ENCODE measurements at regions not wholly inside any gene's neighbourhood (a gene's known extent, or its start where the extent isn't known, plus 50 kb on each side); places are given as distances from the start of the nearest gene placed in this dataset.

- Mint-ChIP-seq H3K4me3 (ENCODE audit: unreplicated experiment) (no peak overlapping the region), H3K4me1 (ENCODE audit: low read depth, unreplicated experiment) (no peaks in the 10 kb centered on the region), H3K36me3 (ENCODE audit: insufficient read depth, unreplicated experiment) (no peaks in the 10 kb centered on the region), H3K27ac (ENCODE audit: unreplicated experiment) (no peak overlapping the region), H3K9me3 (ENCODE audit: unreplicated experiment) (no peaks in the 10 kb centered on the region), H3K27me3 (ENCODE audit: insufficient read depth, unreplicated experiment) (no peaks in the 10 kb centered on the region)
- Histone ChIP-seq H3K36me3 (ENCODE audit: control insufficient read depth, insufficient read depth, low read length) (no peaks in the 10 kb centered on the region), H3K9me3 (no peaks in the 10 kb centered on the region), H3K4me1 (no peaks in the 10 kb centered on the region), H3K27me3 (replicated peaks; ENCODE audit: control insufficient read depth, insufficient read depth, low read length) (no peaks in the 10 kb centered on the region), H3K4me3 (ENCODE audit: low read depth, low read length) (no peak overlapping the region)
- intact Hi-C loops (cut with micrococcal nuclease; ENCODE audit: unreplicated experiment), result no loop called here
- ChIA-PET POLR2A (no interaction called here), CTCF (no interaction called here)
- BruUV-seq (replicated peaks), result no TSS peak
- DNase-seq, result no peak
- TF ChIP-seq, protein P1, sequence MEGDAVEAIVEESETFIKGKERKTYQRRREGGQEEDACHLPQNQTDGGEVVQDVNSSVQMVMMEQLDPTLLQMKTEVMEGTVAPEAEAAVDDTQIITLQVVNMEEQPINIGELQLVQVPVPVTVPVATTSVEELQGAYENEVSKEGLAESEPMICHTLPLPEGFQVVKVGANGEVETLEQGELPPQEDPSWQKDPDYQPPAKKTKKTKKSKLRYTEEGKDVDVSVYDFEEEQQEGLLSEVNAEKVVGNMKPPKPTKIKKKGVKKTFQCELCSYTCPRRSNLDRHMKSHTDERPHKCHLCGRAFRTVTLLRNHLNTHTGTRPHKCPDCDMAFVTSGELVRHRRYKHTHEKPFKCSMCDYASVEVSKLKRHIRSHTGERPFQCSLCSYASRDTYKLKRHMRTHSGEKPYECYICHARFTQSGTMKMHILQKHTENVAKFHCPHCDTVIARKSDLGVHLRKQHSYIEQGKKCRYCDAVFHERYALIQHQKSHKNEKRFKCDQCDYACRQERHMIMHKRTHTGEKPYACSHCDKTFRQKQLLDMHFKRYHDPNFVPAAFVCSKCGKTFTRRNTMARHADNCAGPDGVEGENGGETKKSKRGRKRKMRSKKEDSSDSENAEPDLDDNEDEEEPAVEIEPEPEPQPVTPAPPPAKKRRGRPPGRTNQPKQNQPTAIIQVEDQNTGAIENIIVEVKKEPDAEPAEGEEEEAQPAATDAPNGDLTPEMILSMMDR (IDR thresholded peaks at IDR 0.05; ENCODE audit: insufficient read depth in 1 of 2, low read depth in 1 of 2, low read length in 1 of 2, severe bottlenecking in 1 of 2, unreplicated experiment in 1 of 2), result no peak
These were observed 298.9 kb upstream of the BMP2 start for GRCh38 chr20:6468423-6469116.

- Histone ChIP-seq H3K4me3 (ENCODE audit: low read depth, low read length) (no peak overlapping the region), H3K9me3 (no peaks in the 10 kb centered on the region), H3K4me1 (no peaks in the 10 kb centered on the region), H3K27me3 (replicated peaks; ENCODE audit: control insufficient read depth, insufficient read depth, low read length) (no peaks in the 10 kb centered on the region), H3K36me3 (ENCODE audit: control insufficient read depth, insufficient read depth, low read length) (no peaks in the 10 kb centered on the region)
- no TSS peak for BruUV-seq (replicated peaks)
- POLR2A ChIA-PET, result no interaction called here
- DNase-seq, result no peak
- no peaks in the 10 kb centered on the region for H3K9me3 Mint-ChIP-seq (ENCODE audit: unreplicated experiment)
- H3K4me1 Mint-ChIP-seq (ENCODE audit: low read depth, unreplicated experiment), result no peaks in the 10 kb centered on the region
- no peaks in the 10 kb centered on the region for H3K36me3 Mint-ChIP-seq (ENCODE audit: insufficient read depth, unreplicated experiment)
- no peaks in the 10 kb centered on the region for H3K27me3 Mint-ChIP-seq (ENCODE audit: insufficient read depth, unreplicated experiment)
- CTCF ChIA-PET, result no interaction called here
- H3K4me3 Mint-ChIP-seq (ENCODE audit: unreplicated experiment), result no peak overlapping the region
- TF ChIP-seq, protein P1 (IDR thresholded peaks at IDR 0.05; ENCODE audit: insufficient read depth in 1 of 2, low read depth in 1 of 2, low read length in 1 of 2, severe bottlenecking in 1 of 2, unreplicated experiment in 1 of 2), result no peak
- intact Hi-C loops (cut with micrococcal nuclease; ENCODE audit: unreplicated experiment), result no loop called here
- H3K27ac Mint-ChIP-seq (ENCODE audit: unreplicated experiment), result no peak overlapping the region
These were observed 299.9 kb upstream of the BMP2 start for GRCh38 chr20:6467562-6467961.

GRCh38 chr20:6466075-6466810 lies 301.2 kb upstream of the BMP2 start:
- no peak overlapping the region for H3K4me3 Mint-ChIP-seq (ENCODE audit: unreplicated experiment)
- H3K9me3 Mint-ChIP-seq (ENCODE audit: unreplicated experiment), result no peaks in the 10 kb centered on the region
- no peaks in the 10 kb centered on the region for H3K4me1 Mint-ChIP-seq (ENCODE audit: low read depth, unreplicated experiment)
- no peaks in the 10 kb centered on the region for H3K36me3 Mint-ChIP-seq (ENCODE audit: insufficient read depth, unreplicated experiment)
- POLR2A ChIA-PET, result no interaction called here
- CTCF ChIA-PET, result no interaction called here
- BruUV-seq (replicated peaks), result no TSS peak
- no peaks in the 10 kb centered on the region for H3K27me3 Mint-ChIP-seq (ENCODE audit: insufficient read depth, unreplicated experiment)
- intact Hi-C loops (cut with micrococcal nuclease; ENCODE audit: unreplicated experiment), result no loop called here
- H3K27ac Mint-ChIP-seq (ENCODE audit: unreplicated experiment), result no peak overlapping the region
- no peaks in the 10 kb centered on the region for H3K4me1 ChIP-seq
- no peaks in the 10 kb centered on the region for H3K27me3 ChIP-seq (replicated peaks; ENCODE audit: control insufficient read depth, insufficient read depth, low read length)
- H3K9me3 ChIP-seq, result no peaks in the 10 kb centered on the region
- H3K36me3 ChIP-seq (ENCODE audit: control insufficient read depth, insufficient read depth, low read length), result no peaks in the 10 kb centered on the region
- no peak overlapping the region for H3K4me3 ChIP-seq (ENCODE audit: low read depth, low read length)
- no peak for DNase-seq
- TF ChIP-seq, protein P1 (IDR thresholded peaks at IDR 0.05; ENCODE audit: insufficient read depth in 1 of 2, low read depth in 1 of 2, low read length in 1 of 2, severe bottlenecking in 1 of 2, unreplicated experiment in 1 of 2), result no peak
